AG09309 (cell line): ENCODE measurements at regions not wholly inside any gene's neighbourhood (a gene's known extent, or its start where the extent isn't known, plus 50 kb on each side); places are given as distances from the start of the nearest gene placed in this dataset.

ENCODE experiments used
- DNase-seq: peaks from one replicate; pipeline ENCODE4 v3.0.0-alpha.2; 2010; ENCODE audit warnings: low read depth
- H3K4me3 ChIP-seq: 2 replicates; pipeline ENCODE4 v1.5.1; 2011; ENCODE audit warnings: mild to moderate bottlenecking, low read depth, low read length, moderate library complexity; ENCODE audit not compliant: control insufficient read depth
- TF ChIP-seq, protein P1 (sequence below): IDR thresholded peaks from 2 replicates; pipeline ENCODE4 v1.5.1; 2011; ENCODE audit warnings: mild to moderate bottlenecking, low read depth, low read length, inconsistent platforms; ENCODE audit not compliant: insufficient read depth, control insufficient read depth; ENCODE audit errors: missing control alignments

DNA sequence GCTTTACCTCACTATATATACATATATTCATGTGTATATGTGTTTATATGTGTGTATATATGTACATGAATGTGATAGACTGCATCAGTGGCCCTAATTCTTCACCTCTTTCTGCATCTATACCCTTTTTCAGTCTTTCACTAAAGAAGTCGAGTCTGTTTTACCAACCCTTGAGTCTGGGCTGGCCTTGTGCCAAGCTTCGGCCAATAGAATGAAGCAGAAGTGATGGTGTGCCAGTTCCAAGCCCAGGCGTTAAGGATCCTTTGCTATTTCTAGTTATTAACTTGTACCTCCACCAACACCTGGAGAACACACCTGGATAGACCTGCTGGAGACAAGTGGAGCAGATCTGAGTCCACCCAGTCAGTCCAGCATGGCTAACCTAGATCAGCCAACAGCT lies 61.6 kb upstream of the PPM1J start:
- no peak for DNase-seq
- TF ChIP-seq, protein P1, sequence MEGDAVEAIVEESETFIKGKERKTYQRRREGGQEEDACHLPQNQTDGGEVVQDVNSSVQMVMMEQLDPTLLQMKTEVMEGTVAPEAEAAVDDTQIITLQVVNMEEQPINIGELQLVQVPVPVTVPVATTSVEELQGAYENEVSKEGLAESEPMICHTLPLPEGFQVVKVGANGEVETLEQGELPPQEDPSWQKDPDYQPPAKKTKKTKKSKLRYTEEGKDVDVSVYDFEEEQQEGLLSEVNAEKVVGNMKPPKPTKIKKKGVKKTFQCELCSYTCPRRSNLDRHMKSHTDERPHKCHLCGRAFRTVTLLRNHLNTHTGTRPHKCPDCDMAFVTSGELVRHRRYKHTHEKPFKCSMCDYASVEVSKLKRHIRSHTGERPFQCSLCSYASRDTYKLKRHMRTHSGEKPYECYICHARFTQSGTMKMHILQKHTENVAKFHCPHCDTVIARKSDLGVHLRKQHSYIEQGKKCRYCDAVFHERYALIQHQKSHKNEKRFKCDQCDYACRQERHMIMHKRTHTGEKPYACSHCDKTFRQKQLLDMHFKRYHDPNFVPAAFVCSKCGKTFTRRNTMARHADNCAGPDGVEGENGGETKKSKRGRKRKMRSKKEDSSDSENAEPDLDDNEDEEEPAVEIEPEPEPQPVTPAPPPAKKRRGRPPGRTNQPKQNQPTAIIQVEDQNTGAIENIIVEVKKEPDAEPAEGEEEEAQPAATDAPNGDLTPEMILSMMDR, result no peak
- no peak overlapping the region for H3K4me3 ChIP-seq

DNA sequence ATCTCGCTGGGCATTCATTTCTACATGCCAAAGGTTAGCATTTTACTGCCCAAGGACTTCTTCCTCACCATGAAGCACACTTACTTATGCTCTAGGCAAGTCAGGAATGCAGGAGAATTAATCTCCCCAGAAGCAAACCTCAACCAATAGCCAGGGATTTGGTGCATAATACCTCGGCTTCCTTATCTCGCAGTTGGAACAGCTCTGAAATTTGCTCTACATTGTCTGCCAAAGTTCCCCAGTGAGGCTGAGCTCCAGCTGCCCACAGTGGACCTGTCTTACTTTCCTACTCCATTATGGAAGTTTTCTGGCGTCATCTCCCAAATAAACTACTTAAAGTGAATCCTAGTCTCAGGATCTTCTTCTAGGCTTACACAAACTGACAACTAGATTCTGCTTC lies 57.6 kb upstream of the PPM1J start:
- no peak for DNase-seq
- H3K4me3 ChIP-seq, result no peak overlapping the region
- TF ChIP-seq, protein P1, result no peak

DNA sequence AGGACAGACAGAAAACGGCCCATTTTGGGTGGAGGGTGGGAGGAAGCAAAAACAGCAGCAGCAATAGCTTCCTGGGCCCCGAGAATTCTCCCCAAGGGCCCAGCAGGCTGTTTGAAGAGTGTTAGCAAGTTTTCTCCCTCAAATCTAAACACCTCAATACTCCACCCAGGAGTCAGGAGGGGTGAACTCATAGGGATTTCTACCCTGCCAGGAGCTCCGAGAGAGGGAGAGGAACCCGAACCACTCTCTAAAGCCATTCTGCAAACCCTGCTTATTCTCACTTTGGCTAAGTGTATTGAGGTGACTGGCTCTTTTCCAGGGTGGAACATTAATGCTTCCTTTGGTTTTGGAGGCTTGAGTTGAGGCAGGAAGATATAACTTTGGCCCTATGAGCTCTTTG lies 55.6 kb upstream of the PPM1J start:
- TF ChIP-seq, protein P1, result no peak
- H3K4me3 ChIP-seq, result no peak overlapping the region
- DNase-seq, result no peak

DNA sequence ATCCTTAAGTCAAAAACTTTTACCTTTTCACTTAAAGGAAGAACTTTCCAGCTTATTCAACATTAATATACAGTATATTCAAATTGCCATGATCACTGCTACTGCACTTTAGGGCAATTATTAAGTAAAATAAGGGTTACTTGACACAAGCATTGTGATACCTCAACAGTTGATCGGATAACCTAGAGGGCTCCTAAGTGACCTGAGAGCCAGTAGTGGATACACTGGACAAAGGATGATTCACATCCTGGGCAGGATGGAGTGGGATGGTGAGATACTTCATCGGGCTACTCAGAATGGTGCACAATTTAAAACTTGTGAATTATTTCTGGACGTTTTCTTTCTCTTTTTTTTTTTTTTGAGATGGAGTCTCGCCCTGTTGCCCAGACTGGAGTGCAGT lies 54.5 kb upstream of the PPM1J start:
- no peak for DNase-seq
- H3K4me3 ChIP-seq, result no peak overlapping the region
- TF ChIP-seq, protein P1, result no peak

DNA sequence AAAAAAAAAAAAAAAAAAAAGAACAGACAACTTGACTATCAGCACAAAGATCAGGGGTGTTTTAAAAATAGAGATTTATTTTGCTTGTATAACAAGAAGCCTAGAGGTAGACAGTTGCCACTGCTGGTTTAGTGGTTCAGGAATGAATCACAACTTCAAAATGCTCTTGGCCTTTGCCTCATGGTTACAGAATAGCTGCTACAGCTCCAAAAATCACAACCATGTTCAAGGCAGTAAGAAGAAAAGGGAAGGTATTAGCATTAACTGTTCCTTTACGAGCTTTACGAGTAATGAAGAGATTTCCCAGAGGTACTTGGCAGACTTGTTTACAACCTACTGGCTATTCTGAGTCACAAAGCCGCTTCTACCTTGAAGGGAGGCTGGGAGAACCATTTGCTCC lies 52.5 kb upstream of the PPM1J start:
- H3K4me3 ChIP-seq, result no peak overlapping the region
- DNase-seq, result no peak
- TF ChIP-seq, protein P1, result no peak
